SK-N-SH (cell line): ENCODE measurements at regions not wholly inside any gene's neighbourhood (a gene's known extent, or its start where the extent isn't known, plus 50 kb on each side); places are given as distances from the start of the nearest gene placed in this dataset.

Experiments
- ELF1 ChIP-seq: IDR thresholded peaks from 2 replicates; pipeline ENCODE4 v1.4.0; 2012
- EP300 ChIP-seq, 2 experiments: IDR thresholded peaks; 2 replicates each; pipeline versions ENCODE4 v1.4.0 to v1.6.1; 2012; ENCODE audit warnings: borderline replicate concordance in 1 of 2, low read depth in 1 of 2, low read length in 1 of 2
- EZH2phosphoT487 ChIP-seq: fragments of 200-600 bp; sonication (generic); IDR thresholded peaks from 2 replicates; pipeline ENCODE4 v1.6.1; 2017; ENCODE audit warnings: low read depth, mixed run types, mild to moderate bottlenecking, antibody characterized with exemption, moderate library complexity, borderline replicate concordance
- FOXJ3 ChIP-seq: sonication (generic); formaldehyde crosslinking; IDR thresholded peaks from 2 replicates; pipeline ENCODE4 v1.5.1; 2020; ENCODE audit warnings: mild to moderate bottlenecking, missing genetic modification reagents
- GABPA ChIP-seq: IDR thresholded peaks from 2 replicates; pipeline ENCODE4 v1.4.0; 2012; ENCODE audit warnings: low read depth, mild to moderate bottlenecking
- GATA2 ChIP-seq: sonication (generic); formaldehyde crosslinking; IDR thresholded peaks from 2 replicates; pipeline ENCODE4 v1.5.0; 2020; ENCODE audit warnings: mild to moderate bottlenecking, missing genetic modification reagents
- JUND ChIP-seq: IDR thresholded peaks from 2 replicates; pipeline ENCODE4 v1.4.0; 2012
- NFIC ChIP-seq: IDR thresholded peaks from 2 replicates; pipeline ENCODE4 v1.4.0; 2012; ENCODE audit warnings: borderline replicate concordance
- POLR2AphosphoS5 ChIP-seq: IDR thresholded peaks from 2 replicates; pipeline ENCODE4 v1.6.1; 2012; ENCODE audit warnings: low read depth, low read length
- RAD21 ChIP-seq: IDR thresholded peaks from 2 replicates; pipeline ENCODE4 v1.6.1; 2012; ENCODE audit warnings: mild to moderate bottlenecking, low read length
- RCOR1 ChIP-seq: fragments of 150-350 bp; IDR thresholded peaks from 2 replicates; pipeline ENCODE4 v1.6.1; 2017; ENCODE audit warnings: antibody characterized with exemption, low read length
- RFX5 ChIP-seq: IDR thresholded peaks from 2 replicates; pipeline ENCODE4 v1.6.1; 2012; ENCODE audit warnings: mild to moderate bottlenecking, improper control_type of control experiment, low read length
- RXRA ChIP-seq: IDR thresholded peaks from 2 replicates; pipeline ENCODE4 v1.4.0; 2012; ENCODE audit warnings: low read depth, mild to moderate bottlenecking, borderline replicate concordance
- SIN3A ChIP-seq: IDR thresholded peaks from 2 replicates; pipeline ENCODE4 v1.6.1; 2012; ENCODE audit warnings: low read depth, mild to moderate bottlenecking, low read length, moderate library complexity, borderline replicate concordance
- SMC3 ChIP-seq: IDR thresholded peaks from 2 replicates; pipeline ENCODE4 v1.6.1; 2012; ENCODE audit warnings: low read depth, low read length, improper control_type of control experiment
- TCF12 ChIP-seq: IDR thresholded peaks from 2 replicates; pipeline ENCODE4 v1.4.0; 2012
- YY1 ChIP-seq: IDR thresholded peaks from 2 replicates; pipeline ENCODE4 v1.4.0; 2012; ENCODE audit warnings: low read depth, mild to moderate bottlenecking
- TF ChIP-seq, protein P1 (sequence below): fragments of 200-600 bp; sonication (generic); IDR thresholded peaks from 2 replicates; pipeline ENCODE4 v1.6.1; 2017; ENCODE audit warnings: antibody characterized with exemption, mild to moderate bottlenecking, moderate library complexity
- TF ChIP-seq, protein P2 (sequence below): fragments of 150-350 bp; IDR thresholded peaks from 2 replicates; pipeline ENCODE4 v1.6.1; 2017; ENCODE audit warnings: antibody characterized with exemption, low read length, low read depth, borderline replicate concordance
- TF ChIP-seq, protein P3 (sequence below): IDR thresholded peaks from 2 replicates; pipeline ENCODE4 v1.4.0; 2012; ENCODE audit warnings: low read depth, borderline replicate concordance
- TF ChIP-seq, protein P4 (sequence below): IDR thresholded peaks from 2 replicates; pipeline ENCODE4 v1.4.0; 2012; ENCODE audit warnings: low read depth

DNA sequence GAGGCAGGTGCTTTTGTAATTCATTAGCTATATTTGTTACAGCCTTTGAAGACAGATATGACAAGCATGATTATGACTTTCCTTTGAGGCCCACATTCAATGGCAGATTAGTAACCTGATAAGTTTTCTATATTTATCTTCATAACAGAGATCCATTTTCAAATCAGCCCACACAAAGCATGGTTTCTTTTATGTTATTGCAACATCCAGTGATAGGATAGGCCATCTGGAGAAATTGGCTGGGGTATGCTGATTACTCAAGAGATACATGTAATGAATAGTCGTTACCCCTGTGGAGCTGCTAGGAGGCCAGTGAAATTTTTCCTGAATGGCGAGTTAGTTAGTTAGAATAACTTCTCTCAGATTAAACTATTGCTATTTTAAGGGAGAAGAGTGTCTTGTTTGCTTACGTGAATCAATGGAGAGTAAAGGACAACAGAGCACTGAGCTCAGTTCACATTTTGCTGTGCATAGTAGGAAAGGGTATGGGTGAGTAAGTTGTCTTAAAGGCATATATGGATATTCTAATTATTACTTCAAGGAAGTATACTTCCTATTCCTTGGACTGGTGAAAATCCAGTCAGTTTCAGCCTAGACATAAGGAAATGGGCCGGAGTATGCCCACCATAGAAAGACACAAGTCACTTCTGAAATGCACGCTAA is 79.2 kb upstream of the DKK2 start (continued):
- TF ChIP-seq, protein P1, sequence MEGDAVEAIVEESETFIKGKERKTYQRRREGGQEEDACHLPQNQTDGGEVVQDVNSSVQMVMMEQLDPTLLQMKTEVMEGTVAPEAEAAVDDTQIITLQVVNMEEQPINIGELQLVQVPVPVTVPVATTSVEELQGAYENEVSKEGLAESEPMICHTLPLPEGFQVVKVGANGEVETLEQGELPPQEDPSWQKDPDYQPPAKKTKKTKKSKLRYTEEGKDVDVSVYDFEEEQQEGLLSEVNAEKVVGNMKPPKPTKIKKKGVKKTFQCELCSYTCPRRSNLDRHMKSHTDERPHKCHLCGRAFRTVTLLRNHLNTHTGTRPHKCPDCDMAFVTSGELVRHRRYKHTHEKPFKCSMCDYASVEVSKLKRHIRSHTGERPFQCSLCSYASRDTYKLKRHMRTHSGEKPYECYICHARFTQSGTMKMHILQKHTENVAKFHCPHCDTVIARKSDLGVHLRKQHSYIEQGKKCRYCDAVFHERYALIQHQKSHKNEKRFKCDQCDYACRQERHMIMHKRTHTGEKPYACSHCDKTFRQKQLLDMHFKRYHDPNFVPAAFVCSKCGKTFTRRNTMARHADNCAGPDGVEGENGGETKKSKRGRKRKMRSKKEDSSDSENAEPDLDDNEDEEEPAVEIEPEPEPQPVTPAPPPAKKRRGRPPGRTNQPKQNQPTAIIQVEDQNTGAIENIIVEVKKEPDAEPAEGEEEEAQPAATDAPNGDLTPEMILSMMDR: no peak
- TF ChIP-seq RXRA (no peak), GATA2 (CRISPR knock-in tag) (peak; percentile 77), GABPA (no peak), RAD21 (no peak), RFX5 (no peak), SMC3 (no peak), RCOR1 (peak; percentile 62; the same call in 1 of the 2 replicates), POLR2AphosphoS5 (no peak), FOXJ3 (CRISPR knock-in tag) (no peak), NFIC (no peak; the same call in 1 of the 2 replicates), ELF1 (no peak), JUND (no peak), SIN3A (no peak), TCF12 (peak; percentile 53), YY1 (no peak), EP300 (IDR thresholded peaks at IDR 0.05; ENCODE audit: borderline replicate concordance in 1 of 2, low read depth in 1 of 2, low read length in 1 of 2) (peak in 1 of 2 experiments; percentile 52; a peak in 1 of 4 replicates), EZH2phosphoT487 (no peak)
- TF ChIP-seq, protein P2, sequence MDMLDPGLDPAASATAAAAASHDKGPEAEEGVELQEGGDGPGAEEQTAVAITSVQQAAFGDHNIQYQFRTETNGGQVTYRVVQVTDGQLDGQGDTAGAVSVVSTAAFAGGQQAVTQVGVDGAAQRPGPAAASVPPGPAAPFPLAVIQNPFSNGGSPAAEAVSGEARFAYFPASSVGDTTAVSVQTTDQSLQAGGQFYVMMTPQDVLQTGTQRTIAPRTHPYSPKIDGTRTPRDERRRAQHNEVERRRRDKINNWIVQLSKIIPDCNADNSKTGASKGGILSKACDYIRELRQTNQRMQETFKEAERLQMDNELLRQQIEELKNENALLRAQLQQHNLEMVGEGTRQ: no peak
- TF ChIP-seq, protein P3, sequence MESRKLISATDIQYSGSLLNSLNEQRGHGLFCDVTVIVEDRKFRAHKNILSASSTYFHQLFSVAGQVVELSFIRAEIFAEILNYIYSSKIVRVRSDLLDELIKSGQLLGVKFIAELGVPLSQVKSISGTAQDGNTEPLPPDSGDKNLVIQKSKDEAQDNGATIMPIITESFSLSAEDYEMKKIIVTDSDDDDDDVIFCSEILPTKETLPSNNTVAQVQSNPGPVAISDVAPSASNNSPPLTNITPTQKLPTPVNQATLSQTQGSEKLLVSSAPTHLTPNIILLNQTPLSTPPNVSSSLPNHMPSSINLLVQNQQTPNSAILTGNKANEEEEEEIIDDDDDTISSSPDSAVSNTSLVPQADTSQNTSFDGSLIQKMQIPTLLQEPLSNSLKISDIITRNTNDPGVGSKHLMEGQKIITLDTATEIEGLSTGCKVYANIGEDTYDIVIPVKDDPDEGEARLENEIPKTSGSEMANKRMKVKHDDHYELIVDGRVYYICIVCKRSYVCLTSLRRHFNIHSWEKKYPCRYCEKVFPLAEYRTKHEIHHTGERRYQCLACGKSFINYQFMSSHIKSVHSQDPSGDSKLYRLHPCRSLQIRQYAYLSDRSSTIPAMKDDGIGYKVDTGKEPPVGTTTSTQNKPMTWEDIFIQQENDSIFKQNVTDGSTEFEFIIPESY: no peak
- TF ChIP-seq, protein P4, sequence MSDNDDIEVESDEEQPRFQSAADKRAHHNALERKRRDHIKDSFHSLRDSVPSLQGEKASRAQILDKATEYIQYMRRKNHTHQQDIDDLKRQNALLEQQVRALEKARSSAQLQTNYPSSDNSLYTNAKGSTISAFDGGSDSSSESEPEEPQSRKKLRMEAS: no peak
